IMR-90 (cell line): ENCODE measurements at regions not wholly inside any gene's neighbourhood (a gene's known extent, or its start where the extent isn't known, plus 50 kb on each side); places are given as distances from the start of the nearest gene placed in this dataset.

Experiments
- ATAC-seq: fragments of 200-7000 bp; cut with Tn5 transposase; 2 replicates; pipeline ENCODE4 v1.9.1; 2020; ENCODE audit warnings: low read depth, mild to moderate bottlenecking, moderate library complexity
- BruUV-seq: library from RNA; stranded (reverse); fragments of 400-500 nt; replicated peaks from 2 replicates; lab custom pipeline; 2021; lab: Mats Ljungman, UMichigan
- CTCF ChIA-PET: fragments of 300-600 bp; formaldehyde crosslinking; extraction: SDS; loops from one replicate; lab custom pipeline; 2021; ENCODE audit warnings: antibody characterized with exemption; lab: Yijun Ruan, JAX
- POLR2A ChIA-PET: fragments of 300-600 bp; sonication (Branson Sonifier 250); formaldehyde crosslinking; loops from one replicate; lab custom pipeline; 2022; ENCODE audit warnings: antibody characterized with exemption; ENCODE audit not compliant: unreplicated experiment; lab: Charles Lee
- DNase-seq: peaks from one replicate; pipeline ENCODE4 v3.0.0; 2013
- H2AFZ ChIP-seq: replicated peaks from 2 replicates; pipeline ENCODE3; 2013; ENCODE audit warnings: low read length, mild to moderate bottlenecking; ENCODE audit not compliant: poor library complexity
- H2AK5ac ChIP-seq: 2 replicates; pipeline ENCODE4 v1.6.1; 2013; ENCODE audit warnings: low read depth, low read length, inconsistent platforms
- H2AK9ac ChIP-seq: replicated peaks from 2 replicates; pipeline ENCODE3; 2013; ENCODE audit warnings: mild to moderate bottlenecking, low read depth, low read length, moderate library complexity; ENCODE audit not compliant: poor library complexity
- H2BK120ac ChIP-seq: 2 replicates; pipeline ENCODE4 v1.6.1; 2013; ENCODE audit warnings: low read depth, low read length, inconsistent platforms
- H2BK15ac ChIP-seq: 3 replicates; pipeline ENCODE4 v1.6.1; 2013; ENCODE audit warnings: low read depth, low read length, inconsistent platforms
- H2BK20ac ChIP-seq: 2 replicates; pipeline ENCODE4 v1.6.1; 2013; ENCODE audit warnings: low read depth, mild to moderate bottlenecking, inconsistent platforms, low read length, moderate library complexity
- H2BK5ac ChIP-seq: 2 replicates; pipeline ENCODE4 v1.6.1; 2013; ENCODE audit warnings: mild to moderate bottlenecking, low read depth, low read length, inconsistent platforms; ENCODE audit not compliant: poor library complexity, severe bottlenecking
- H3K14ac ChIP-seq: replicated peaks from 2 replicates; pipeline ENCODE4 v1.6.1; 2013; ENCODE audit warnings: low read depth, low read length, inconsistent platforms
- H3K18ac ChIP-seq: 2 replicates; pipeline ENCODE4 v1.6.1; 2013; ENCODE audit warnings: low read depth, low read length, control low read depth
- H3K23ac ChIP-seq: 2 replicates; pipeline ENCODE4 v1.6.1; 2013; ENCODE audit warnings: low read depth, low read length, inconsistent platforms
- H3K27ac ChIP-seq: 2 replicates; pipeline ENCODE4 v1.5.1; 2013; ENCODE audit warnings: mild to moderate bottlenecking, control low read depth, low read length; ENCODE audit not compliant: insufficient read depth
- H3K27me3 ChIP-seq: 2 replicates; pipeline ENCODE4 v1.6.1; 2013; ENCODE audit warnings: low read length; ENCODE audit not compliant: control insufficient read depth, insufficient read depth
- H3K36me3 ChIP-seq: 2 replicates; pipeline ENCODE4 v1.6.1; 2013; ENCODE audit warnings: low read length, mixed read lengths; ENCODE audit not compliant: control insufficient read depth, insufficient read depth
- H3K4ac ChIP-seq: 2 replicates; pipeline ENCODE4 v1.6.1; 2013; ENCODE audit warnings: low read depth, low read length, inconsistent platforms
- H3K4me1 ChIP-seq: 2 replicates; pipeline ENCODE4 v1.6.1; 2013; ENCODE audit warnings: low read length, mixed read lengths; ENCODE audit not compliant: control insufficient read depth, insufficient read depth
- H3K4me2 ChIP-seq: 2 replicates; pipeline ENCODE4 v1.6.1; 2013; ENCODE audit warnings: low read depth, mild to moderate bottlenecking, control low read depth, low read length, moderate library complexity
- H3K4me3 ChIP-seq: 2 replicates; pipeline ENCODE4 v1.5.1; 2013; ENCODE audit warnings: low read depth, mild to moderate bottlenecking, control low read depth, low read length, moderate library complexity; ENCODE audit not compliant: insufficient read depth
- H3K56ac ChIP-seq: 2 replicates; pipeline ENCODE4 v1.6.1; 2013; ENCODE audit warnings: low read length, inconsistent platforms; ENCODE audit not compliant: insufficient read depth; ENCODE audit errors: extremely low read depth
- H3K79me1 ChIP-seq, 2 experiments: 2 replicates each; pipeline ENCODE4 v1.6.1; 2013; ENCODE audit warnings: low read length in 2 of 2, inconsistent platforms in 1 of 2, low read depth in 1 of 2
- H3K9ac ChIP-seq: 2 replicates; pipeline ENCODE4 v1.6.1; 2013; ENCODE audit warnings: low read depth, low read length, control low read depth
- H3K9me1 ChIP-seq: 2 replicates; pipeline ENCODE4 v1.6.1; 2013; ENCODE audit warnings: low read length, inconsistent platforms; ENCODE audit not compliant: insufficient read depth
- H3K9me3 ChIP-seq: 2 replicates; pipeline ENCODE4 v1.6.1; 2013; ENCODE audit warnings: low read length; ENCODE audit not compliant: control insufficient read depth, insufficient read depth
- H4K20me1 ChIP-seq: 2 replicates; pipeline ENCODE4 v1.6.1; 2013; ENCODE audit warnings: low read length, inconsistent platforms; ENCODE audit not compliant: insufficient read depth
- H4K5ac ChIP-seq: 2 replicates; pipeline ENCODE4 v1.6.1; 2013; ENCODE audit warnings: mild to moderate bottlenecking, low read depth, low read length, control low read depth
- H4K8ac ChIP-seq, 2 experiments: 2 replicates each; pipeline ENCODE4 v1.6.1; 2013; ENCODE audit warnings: low read depth in 2 of 2, low read length in 2 of 2, control low read depth in 1 of 2, inconsistent platforms in 1 of 2
- H4K91ac ChIP-seq: 2 replicates; pipeline ENCODE4 v1.6.1; 2013; ENCODE audit warnings: low read depth, low read length, inconsistent platforms; ENCODE audit not compliant: insufficient read depth
- BHLHE40 ChIP-seq: fragments of 150-350 bp; IDR thresholded peaks from 2 replicates; pipeline ENCODE4 v1.6.1; 2016; ENCODE audit warnings: mild to moderate bottlenecking, low read depth, low read length
- CEBPB ChIP-seq: IDR thresholded peaks from 2 replicates; pipeline ENCODE4 v1.6.1; 2012; ENCODE audit warnings: low read depth, low read length, improper control_type of control experiment
- CHD1 ChIP-seq: IDR thresholded peaks from 2 replicates; pipeline ENCODE4 v1.6.1; 2012; ENCODE audit warnings: low read depth, low read length, improper control_type of control experiment
- FOS ChIP-seq: fragments of 150-350 bp; IDR thresholded peaks from 2 replicates; pipeline ENCODE4 v1.6.1; 2016; ENCODE audit warnings: low read depth, low read length
- MAFK ChIP-seq: IDR thresholded peaks from 2 replicates; pipeline ENCODE4 v1.6.1; 2012; ENCODE audit warnings: low read depth, low read length, improper control_type of control experiment
- MAZ ChIP-seq: IDR thresholded peaks from 2 replicates; pipeline ENCODE4 v1.6.1; 2012; ENCODE audit warnings: low read depth, mild to moderate bottlenecking, low read length, improper control_type of control experiment, moderate library complexity, borderline replicate concordance
- MXI1 ChIP-seq: IDR thresholded peaks from 2 replicates; pipeline ENCODE4 v1.6.1; 2012; ENCODE audit warnings: low read depth, mild to moderate bottlenecking, low read length, moderate library complexity, borderline replicate concordance
- NFE2L2 ChIP-seq: fragments of 150-350 bp; IDR thresholded peaks from 2 replicates; pipeline ENCODE4 v1.6.1; 2016; ENCODE audit warnings: low read depth, mild to moderate bottlenecking, low read length
- POLR2A ChIP-seq: IDR thresholded peaks from 2 replicates; pipeline ENCODE4 v1.6.1; 2012; ENCODE audit warnings: mild to moderate bottlenecking, low read depth, low read length
- RAD21 ChIP-seq: IDR thresholded peaks from 2 replicates; pipeline ENCODE4 v1.6.1; 2012; ENCODE audit warnings: low read length, improper control_type of control experiment
- RCOR1 ChIP-seq: IDR thresholded peaks from 2 replicates; pipeline ENCODE4 v1.6.1; 2012; ENCODE audit warnings: mild to moderate bottlenecking, low read length, improper control_type of control experiment; ENCODE audit not compliant: insufficient replicate concordance
- SMC3 ChIP-seq: fragments of 150-350 bp; IDR thresholded peaks from 2 replicates; pipeline ENCODE4 v1.6.1; 2016; ENCODE audit warnings: low read depth, mild to moderate bottlenecking, antibody characterized with exemption, low read length, moderate library complexity
- WGBS, 2 experiments: methylation state at CpG; one replicate each; pipeline versions ENCODE4 v1.1.5 to v1.1.7; 2013; ENCODE audit warnings: missing lambda C conversion rate in 2 of 2; ENCODE audit not compliant: insufficient read length in 1 of 2; ENCODE audit errors: extremely low coverage in 2 of 2; 5-methylcytosine and 5-hydroxymethylcytosine counted together
- dilution Hi-C: fragments of 300-500 bp; cut with HindIII; formaldehyde crosslinking; loops from one replicate; pipeline ENCODE4 v1.14.3; 2018; ENCODE audit warnings: low sequenced_read_pairs; ENCODE audit not compliant: unreplicated experiment
- in situ Hi-C: fragments of 300-500 bp; cut with MboI; formaldehyde crosslinking; loops from 3 replicates; pipeline ENCODE4 v1.14.3; 2019; ENCODE audit warnings: low sequenced_read_pairs, inconsistent platforms, mixed read lengths
- intact Hi-C: fragments of 100-400 bp; cut with micrococcal nuclease; formaldehyde crosslinking; loops from 2 replicates; pipeline ENCODE4 v1.10.0; 2022
- TF ChIP-seq, protein P1 (sequence below): conservative IDR thresholded peaks from 2 replicates; pipeline ENCODE4 v1.5.1; 2012; ENCODE audit warnings: mild to moderate bottlenecking, low read depth, low read length, improper control_type of control experiment
- TF ChIP-seq, protein P2 (sequence below): fragments of 150-350 bp; IDR thresholded peaks from 2 replicates; pipeline ENCODE4 v1.6.1; 2016; ENCODE audit warnings: low read depth, mild to moderate bottlenecking, low read length, moderate library complexity, borderline replicate concordance

DNA sequence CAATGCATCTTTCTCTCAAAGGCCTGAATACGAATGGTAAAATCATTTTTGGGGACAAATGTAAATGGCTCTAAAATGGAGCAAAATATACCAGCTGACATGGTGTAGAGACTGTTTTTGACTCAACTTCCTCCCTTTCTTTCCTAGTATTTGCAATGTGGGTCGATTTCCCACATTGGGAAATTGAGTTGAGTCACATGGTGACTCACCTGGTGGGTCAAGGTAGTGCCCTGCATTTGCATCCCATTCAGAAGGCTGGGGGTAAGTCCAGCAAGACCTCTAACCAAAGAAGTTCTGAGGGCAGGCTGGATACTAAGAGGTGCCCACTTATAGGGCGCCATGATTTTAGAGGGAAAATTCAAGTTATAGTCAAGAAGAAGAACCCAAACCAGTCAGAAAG lies 179.6 kb upstream of the MPDZ start:
- H2BK15ac ChIP-seq: no peak overlapping the region
- no peak overlapping the region for H3K18ac ChIP-seq
- DNase-seq (no peak), ATAC-seq (no peak)
- in situ Hi-C loops (no loop called here), intact Hi-C loops (no loop called here), dilution Hi-C loops (no loop called here)
- no peak overlapping the region for H3K4ac ChIP-seq
- H4K5ac ChIP-seq: no peak overlapping the region
- no peak overlapping the region for H2AK9ac ChIP-seq
- H3K56ac ChIP-seq: no peak overlapping the region
- H2AK5ac ChIP-seq: no peak overlapping the region
- ChIA-PET POLR2A (no interaction called here), CTCF (no interaction called here)
- H3K9me1 ChIP-seq: no peaks in the 10 kb centered on the region
- H4K91ac ChIP-seq: no peak overlapping the region
- H3K4me2 ChIP-seq: no peak overlapping the region
- no peaks in the 10 kb centered on the region for H3K9me3 ChIP-seq
- BruUV-seq: no TSS peak
- H3K27me3 ChIP-seq: peaks cover 3% of the 10 kb centered on the region
- H4K8ac ChIP-seq: no peak overlapping the region
- TF ChIP-seq MAFK (no peak), BHLHE40 (no peak), CEBPB (no peak), RAD21 (no peak), MXI1 (no peak), FOS (no peak), MAZ (no peak), RCOR1 (no peak), SMC3 (no peak), POLR2A (no peak), CHD1 (no peak), NFE2L2 (no peak)
- TF ChIP-seq, protein P1, sequence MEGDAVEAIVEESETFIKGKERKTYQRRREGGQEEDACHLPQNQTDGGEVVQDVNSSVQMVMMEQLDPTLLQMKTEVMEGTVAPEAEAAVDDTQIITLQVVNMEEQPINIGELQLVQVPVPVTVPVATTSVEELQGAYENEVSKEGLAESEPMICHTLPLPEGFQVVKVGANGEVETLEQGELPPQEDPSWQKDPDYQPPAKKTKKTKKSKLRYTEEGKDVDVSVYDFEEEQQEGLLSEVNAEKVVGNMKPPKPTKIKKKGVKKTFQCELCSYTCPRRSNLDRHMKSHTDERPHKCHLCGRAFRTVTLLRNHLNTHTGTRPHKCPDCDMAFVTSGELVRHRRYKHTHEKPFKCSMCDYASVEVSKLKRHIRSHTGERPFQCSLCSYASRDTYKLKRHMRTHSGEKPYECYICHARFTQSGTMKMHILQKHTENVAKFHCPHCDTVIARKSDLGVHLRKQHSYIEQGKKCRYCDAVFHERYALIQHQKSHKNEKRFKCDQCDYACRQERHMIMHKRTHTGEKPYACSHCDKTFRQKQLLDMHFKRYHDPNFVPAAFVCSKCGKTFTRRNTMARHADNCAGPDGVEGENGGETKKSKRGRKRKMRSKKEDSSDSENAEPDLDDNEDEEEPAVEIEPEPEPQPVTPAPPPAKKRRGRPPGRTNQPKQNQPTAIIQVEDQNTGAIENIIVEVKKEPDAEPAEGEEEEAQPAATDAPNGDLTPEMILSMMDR: no peak
- TF ChIP-seq, protein P2, sequence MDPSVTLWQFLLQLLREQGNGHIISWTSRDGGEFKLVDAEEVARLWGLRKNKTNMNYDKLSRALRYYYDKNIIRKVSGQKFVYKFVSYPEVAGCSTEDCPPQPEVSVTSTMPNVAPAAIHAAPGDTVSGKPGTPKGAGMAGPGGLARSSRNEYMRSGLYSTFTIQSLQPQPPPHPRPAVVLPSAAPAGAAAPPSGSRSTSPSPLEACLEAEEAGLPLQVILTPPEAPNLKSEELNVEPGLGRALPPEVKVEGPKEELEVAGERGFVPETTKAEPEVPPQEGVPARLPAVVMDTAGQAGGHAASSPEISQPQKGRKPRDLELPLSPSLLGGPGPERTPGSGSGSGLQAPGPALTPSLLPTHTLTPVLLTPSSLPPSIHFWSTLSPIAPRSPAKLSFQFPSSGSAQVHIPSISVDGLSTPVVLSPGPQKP: no peak
- H3K79me1 ChIP-seq: no peaks in the 10 kb centered on the region
- no peak overlapping the region for H3K27ac ChIP-seq
- no peaks in the 10 kb centered on the region for H4K20me1 ChIP-seq
- H3K23ac ChIP-seq: no peak overlapping the region
- H3K14ac ChIP-seq: no peak overlapping the region
- H2BK5ac ChIP-seq: no peak overlapping the region
- no peaks in the 10 kb centered on the region for H3K4me1 ChIP-seq
- H2BK120ac ChIP-seq: no peak overlapping the region
- no peak overlapping the region for H3K9ac ChIP-seq
- no peak overlapping the region for H2AFZ ChIP-seq
- H3K4me3 ChIP-seq: no peak overlapping the region
- no peaks in the 10 kb centered on the region for H3K36me3 ChIP-seq
- 90% methylated on average over 2 of the region's 3 CpGs; no CpG with 5 or more reads in 1 of the 2 experiments for WGBS, 2 experiments
- H2BK20ac ChIP-seq: no peak overlapping the region
